H9 (cell line): ENCODE measurements at regions not wholly inside any gene's neighbourhood (a gene's known extent, or its start where the extent isn't known, plus 50 kb on each side); places are given as distances from the start of the nearest gene placed in this dataset.

Experiments
- DNase-seq: peaks from one replicate; pipeline ENCODE4 v3.0.0-alpha.2; 2017
- H2AFZ ChIP-seq: one replicate; pipeline ENCODE4 v1.6.1; 2013; ENCODE audit warnings: mild to moderate bottlenecking, low read length, control low read depth, moderate library complexity
- H2AK5ac ChIP-seq: 2 replicates; pipeline ENCODE4 v1.6.1; 2013; ENCODE audit warnings: low read length, control low read depth, mixed read lengths; ENCODE audit not compliant: insufficient read length
- H2BK120ac ChIP-seq: one replicate; pipeline ENCODE4 v1.6.1; 2013; ENCODE audit warnings: low read depth, mild to moderate bottlenecking, low read length, control low read depth, inconsistent platforms; ENCODE audit not compliant: poor library complexity, severe bottlenecking
- H2BK12ac ChIP-seq: 2 replicates; pipeline ENCODE4 v1.6.1; 2013; ENCODE audit warnings: low read length, control low read depth, mixed read lengths, low read depth; ENCODE audit not compliant: insufficient read length
- H2BK15ac ChIP-seq: 2 replicates; pipeline ENCODE4 v1.6.1; 2013; ENCODE audit warnings: low read depth, low read length, control low read depth
- H2BK20ac ChIP-seq: one replicate; pipeline ENCODE4 v1.6.1; 2013; ENCODE audit warnings: low read depth, mild to moderate bottlenecking, low read length, control low read depth, inconsistent platforms; ENCODE audit not compliant: poor library complexity, severe bottlenecking
- H2BK5ac ChIP-seq: 2 replicates; pipeline ENCODE4 v1.6.1; 2013; ENCODE audit warnings: low read length, control low read depth, mixed read lengths; ENCODE audit not compliant: insufficient read length
- H3K14ac ChIP-seq: 2 replicates; pipeline ENCODE4 v1.6.1; 2013; ENCODE audit warnings: low read length, control low read depth; ENCODE audit not compliant: insufficient read depth
- H3K18ac ChIP-seq: 2 replicates; pipeline ENCODE4 v1.6.1; 2013; ENCODE audit warnings: low read depth, mild to moderate bottlenecking, mixed read lengths, low read length, control low read depth; ENCODE audit not compliant: insufficient read length
- H3K23ac ChIP-seq: 2 replicates; pipeline ENCODE4 v1.6.1; 2013; ENCODE audit warnings: low read length, control low read depth, mixed read lengths, low read depth; ENCODE audit not compliant: insufficient read length
- H3K23me2 ChIP-seq: 2 replicates; pipeline ENCODE4 v1.6.1; 2013; ENCODE audit warnings: low read depth, mild to moderate bottlenecking, mixed read lengths, low read length, control low read depth; ENCODE audit not compliant: insufficient read length, poor library complexity, severe bottlenecking
- H3K27ac ChIP-seq: 2 replicates; pipeline ENCODE4 v1.5.1; 2013; ENCODE audit warnings: low read length, control low read depth, mixed read lengths, low read depth; ENCODE audit not compliant: insufficient read length
- H3K27me3 ChIP-seq: 2 replicates; pipeline ENCODE4 v1.6.1; 2013; ENCODE audit warnings: low read length, control low read depth, inconsistent platforms; ENCODE audit not compliant: insufficient read depth
- H3K4ac ChIP-seq: 2 replicates; pipeline ENCODE4 v1.6.1; 2013; ENCODE audit warnings: low read depth, mild to moderate bottlenecking, control low read depth, inconsistent platforms, low read length, moderate library complexity
- H3K4me1 ChIP-seq: 2 replicates; pipeline ENCODE4 v1.6.1; 2013; ENCODE audit warnings: low read length, control low read depth, inconsistent platforms; ENCODE audit not compliant: insufficient read depth
- H3K4me2 ChIP-seq: 2 replicates; pipeline ENCODE4 v1.6.1; 2013; ENCODE audit warnings: low read length, control low read depth, mixed read lengths; ENCODE audit not compliant: insufficient read length, insufficient read depth
- H3K56ac ChIP-seq: 2 replicates; pipeline ENCODE4 v1.6.1; 2013; ENCODE audit warnings: low read depth, mild to moderate bottlenecking, mixed read lengths, low read length, control low read depth; ENCODE audit not compliant: insufficient read length
- H3K79me1 ChIP-seq: 2 replicates; pipeline ENCODE4 v1.6.1; 2013; ENCODE audit warnings: low read depth, mild to moderate bottlenecking, moderate library complexity, low read length, control low read depth, inconsistent platforms; ENCODE audit not compliant: insufficient read depth, poor library complexity, severe bottlenecking
- H3K79me2 ChIP-seq: 2 replicates; pipeline ENCODE4 v1.6.1; 2013; ENCODE audit warnings: low read length, control low read depth, inconsistent platforms; ENCODE audit not compliant: insufficient read depth
- H3K9ac ChIP-seq: 2 replicates; pipeline ENCODE4 v1.6.1; 2013; ENCODE audit warnings: low read length, control low read depth, mixed read lengths; ENCODE audit not compliant: insufficient read length; ENCODE audit errors: extremely low read depth
- H3K9me3 ChIP-seq: one replicate; pipeline ENCODE4 v1.6.1; 2013; ENCODE audit warnings: low read depth, low read length, inconsistent platforms; ENCODE audit not compliant: control insufficient read depth
- H3T11ph ChIP-seq: one replicate; pipeline ENCODE4 v1.6.1; 2013; ENCODE audit warnings: mild to moderate bottlenecking, low read length, control low read depth, inconsistent platforms
- H4K20me1 ChIP-seq: one replicate; pipeline ENCODE4 v1.6.1; 2013; ENCODE audit not compliant: control insufficient read depth, insufficient read length, insufficient read depth
- H4K5ac ChIP-seq: 2 replicates; pipeline ENCODE4 v1.6.1; 2013; ENCODE audit warnings: low read depth, mild to moderate bottlenecking, mixed read lengths, low read length, control low read depth; ENCODE audit not compliant: insufficient read length
- H4K8ac ChIP-seq: replicated peaks from 2 replicates; pipeline ENCODE4 v1.6.1; 2013; ENCODE audit warnings: low read length, control low read depth, mixed read lengths, low read depth; ENCODE audit not compliant: insufficient read length
- H4K91ac ChIP-seq: 2 replicates; pipeline ENCODE4 v1.6.1; 2013; ENCODE audit warnings: low read depth, mild to moderate bottlenecking, moderate library complexity, mixed read lengths, low read length, control low read depth; ENCODE audit not compliant: insufficient read length
- H3K27ac Mint-ChIP-seq, 3 experiments: 2 replicates in 2 of 3; 3 replicates in 1 of 3; pipeline ENCODE4 v1.8.0; 2020 to 2021; ENCODE audit warnings: mixed read lengths in 3 of 3, mild to moderate bottlenecking in 1 of 3, moderate library complexity in 1 of 3
- H3K27me3 Mint-ChIP-seq: 2 replicates; pipeline ENCODE4 v1.8.0; 2021; ENCODE audit warnings: low read depth, mild to moderate bottlenecking, moderate library complexity, mixed read lengths
- H3K36me3 Mint-ChIP-seq, 3 experiments: 2 replicates in 2 of 3; 3 replicates in 1 of 3; pipeline ENCODE4 v1.8.0; 2020 to 2021; ENCODE audit warnings: low read depth in 3 of 3, mixed read lengths in 3 of 3; ENCODE audit not compliant: insufficient read depth in 1 of 3
- H3K4me1 Mint-ChIP-seq, 2 experiments: 2 replicates each; pipeline ENCODE4 v1.8.0; 2020; ENCODE audit warnings: mixed read lengths in 2 of 2
- H3K4me3 Mint-ChIP-seq, 2 experiments: 2 replicates in 1 of 2; 3 replicates in 1 of 2; pipeline ENCODE4 v1.8.0; 2020 to 2021; ENCODE audit warnings: mild to moderate bottlenecking in 2 of 2, mixed read lengths in 2 of 2, moderate library complexity in 1 of 2
- H3K9me3 Mint-ChIP-seq, 2 experiments: 2 replicates in 1 of 2; 3 replicates in 1 of 2; pipeline ENCODE4 v1.8.0; 2020; ENCODE audit warnings: mild to moderate bottlenecking in 2 of 2, mixed read lengths in 2 of 2, moderate library complexity in 1 of 2
- CTCF ChIP-seq: fragments of 200-600 bp; sonication (generic); conservative IDR thresholded peaks from 3 replicates; pipeline ENCODE4 v1.8.0; 2021; ENCODE audit warnings: antibody characterized with exemption, mild to moderate bottlenecking
- WGBS: extraction: QIAGEN DNeasy Blood & Tissue Kit; methylation state at CpG from one replicate; pipeline ENCODE4 v1.1.7; 2013; ENCODE audit warnings: missing lambda C conversion rate, low lambda C conversion rate, mixed read lengths; ENCODE audit not compliant: insufficient read length; ENCODE audit errors: extremely low coverage; 5-methylcytosine and 5-hydroxymethylcytosine counted together

- Histone ChIP-seq H2AFZ (no peak overlapping the region), H2AK5ac (no peak overlapping the region), H3K23ac (no peak overlapping the region), H4K91ac (no peak overlapping the region), H4K5ac (no peak overlapping the region), H3K27ac (no peak overlapping the region), H2BK5ac (no peak overlapping the region), H2BK120ac (no peak overlapping the region), H3K14ac (no peak overlapping the region), H2BK15ac (no peak overlapping the region), H3K9ac (no peak overlapping the region), H3K79me1 (no peaks in the 10 kb centered on the region), H3K56ac (no peak overlapping the region), H4K20me1 (no peaks in the 10 kb centered on the region), H3K9me3 (no peaks in the 10 kb centered on the region), H2BK12ac (no peak overlapping the region), H3T11ph (no peak overlapping the region), H3K4me1 (no peaks in the 10 kb centered on the region), H3K79me2 (no peaks in the 10 kb centered on the region), H3K4me2 (no peak overlapping the region), H3K27me3 (peaks cover 5% of the 10 kb centered on the region; the same call in 1 of the 2 replicates), H3K4ac (no peak overlapping the region), H2BK20ac (no peak overlapping the region), H3K23me2 (no peaks in the 10 kb centered on the region), H3K18ac (no peak overlapping the region), H4K8ac (no peak overlapping the region)
- Mint-ChIP-seq H3K9me3 (peaks cover 0 to 4% of the 10 kb centered on the region in 2 experiments; a peak in 1 of 5 replicates), H3K36me3 (no peaks in the 10 kb centered on the region), H3K27me3 (peaks cover 77% of the 10 kb centered on the region), H3K4me3 (no peak overlapping the region), H3K4me1 (no peaks in the 10 kb centered on the region), H3K27ac (no peak overlapping the region; a peak in 1 of 7 replicates)
- no CpG with 5 or more reads among the region's 13 CpGs for WGBS
- no peak for TF ChIP-seq CTCF
- no peak for DNase-seq
These were observed 298.7 kb upstream of the CDH4 start for GRCh38 chr20:60953321-60953720.
